SU-DHL-6 (cell line): ENCODE measurements at regions not wholly inside any gene's neighbourhood (a gene's known extent, or its start where the extent isn't known, plus 50 kb on each side); places are given as distances from the start of the nearest gene placed in this dataset.

Experiments
- H2AFZ ChIP-seq: fragments of 200-600 bp; sonication (generic); 2 replicates; pipeline ENCODE4 v1.6.1; 2014; ENCODE audit warnings: low read depth, mild to moderate bottlenecking, moderate library complexity, mixed read lengths, antibody characterized with exemption, low read length; ENCODE audit not compliant: severe bottlenecking
- H3F3A ChIP-seq: fragments of 200-600 bp; shearing (Covaris generic); 2 replicates; pipeline ENCODE4 v1.6.0; 2016; ENCODE audit warnings: antibody characterized with exemption, mild to moderate bottlenecking; ENCODE audit not compliant: insufficient read depth
- H3K27ac ChIP-seq: fragments of 200-600 bp; sonication (generic); 2 replicates; pipeline ENCODE4 v1.5.1; 2016; ENCODE audit warnings: low read depth, mild to moderate bottlenecking, low read length, moderate library complexity, mixed read lengths
- H3K27me3 ChIP-seq: fragments of 200-600 bp; sonication (generic), shearing (Covaris generic); 2 replicates; pipeline ENCODE4 v1.6.0; 2014; ENCODE audit warnings: mild to moderate bottlenecking, low read length
- H3K36me3 ChIP-seq: fragments of 200-600 bp; sonication (generic); 2 replicates; pipeline ENCODE4 v1.6.1; 2014; ENCODE audit warnings: mild to moderate bottlenecking, low read length, mixed read lengths
- H3K4me2 ChIP-seq: fragments of 300-600, 200-600 bp; shearing (Covaris generic), sonication (generic); 2 replicates; pipeline ENCODE4 v1.6.0; 2014; ENCODE audit warnings: low read length, low read depth, mild to moderate bottlenecking; ENCODE audit not compliant: poor library complexity, severe bottlenecking
- H3K4me3 ChIP-seq: fragments of 200-600 bp; sonication (generic); 2 replicates; pipeline ENCODE4 v1.5.1; 2014; ENCODE audit warnings: antibody characterized with exemption, low read length, mild to moderate bottlenecking, mixed read lengths; ENCODE audit not compliant: insufficient read depth, poor library complexity, severe bottlenecking
- H3K79me2 ChIP-seq: fragments of 200-600 bp; sonication (generic); 2 replicates; pipeline ENCODE4 v1.6.1; 2014; ENCODE audit warnings: mild to moderate bottlenecking, low read length, moderate library complexity; ENCODE audit not compliant: insufficient read depth
- H3K9ac ChIP-seq: fragments of 200-600 bp; sonication (generic); 2 replicates; pipeline ENCODE4 v1.7.0; 2014; ENCODE audit warnings: mild to moderate bottlenecking, low read length
- H3K9me2 ChIP-seq: fragments of 200-600 bp; sonication (generic); replicated peaks from 2 replicates; pipeline ENCODE4 v1.6.1; 2014; ENCODE audit warnings: low read length; ENCODE audit not compliant: insufficient read depth
- H3K9me3 ChIP-seq: fragments of 200-600 bp; sonication (generic); 2 replicates; pipeline ENCODE4 v1.6.1; 2014; ENCODE audit warnings: low read length, mixed read lengths; ENCODE audit not compliant: insufficient read depth
- H4K20me1 ChIP-seq: fragments of 200-600 bp; sonication (generic); 2 replicates; pipeline ENCODE4 v1.6.1; 2014; ENCODE audit warnings: low read depth, mild to moderate bottlenecking, antibody characterized with exemption, low read length, moderate library complexity, mixed read lengths
- CTCF ChIP-seq: fragments of 200-600 bp; sonication (generic); IDR thresholded peaks from one replicate; pipeline ENCODE4 v1.5.1; 2017; ENCODE audit warnings: antibody characterized with exemption, mild to moderate bottlenecking, low read length, moderate library complexity; ENCODE audit not compliant: insufficient read depth, poor library complexity, severe bottlenecking
- EZH2phosphoT487 ChIP-seq: fragments of 200-600 bp; sonication (generic), shearing (Covaris generic); conservative IDR thresholded peaks from 2 replicates; pipeline ENCODE4 v1.6.1; 2018; ENCODE audit warnings: mild to moderate bottlenecking, antibody characterized with exemption, low read length, moderate library complexity, mixed read lengths

- no peaks in the 10 kb centered on the region for H3K36me3 ChIP-seq
- H3K9me3 ChIP-seq: no peaks in the 10 kb centered on the region
Observed at GRCh38 chr16:26430618-26431017, 636.1 kb upstream of the C16orf82 start.

GRCh38 chr16:26433807-26434206 lies 632.9 kb upstream of the C16orf82 start:
- H2AFZ ChIP-seq: no peak overlapping the region

More at GRCh38 chr16:26430618-26431017, 636.1 kb upstream of the C16orf82 start:
- H3K9ac ChIP-seq: no peak overlapping the region
- no peaks in the 10 kb centered on the region for H3K9me2 ChIP-seq
- no peak for TF ChIP-seq EZH2phosphoT487
- no peak for TF ChIP-seq CTCF
- no peak overlapping the region for H3K4me2 ChIP-seq
- H3K79me2 ChIP-seq: no peaks in the 10 kb centered on the region
- no peaks in the 10 kb centered on the region for H3F3A ChIP-seq
- H3K27ac ChIP-seq: no peak overlapping the region
- H3K27me3 ChIP-seq: no peaks in the 10 kb centered on the region
- H4K20me1 ChIP-seq: no peaks in the 10 kb centered on the region
- H3K4me3 ChIP-seq: no peak overlapping the region
- H2AFZ ChIP-seq: no peak overlapping the region

GRCh38 chr16:26441178-26441577 lies 625.5 kb upstream of the C16orf82 start:
- TF ChIP-seq CTCF (no peak), EZH2phosphoT487 (no peak)
- Histone ChIP-seq H4K20me1 (no peaks in the 10 kb centered on the region), H3K4me2 (no peak overlapping the region), H3K9me3 (no peaks in the 10 kb centered on the region), H2AFZ (no peak overlapping the region), H3K9me2 (no peaks in the 10 kb centered on the region), H3K36me3 (no peaks in the 10 kb centered on the region), H3K27ac (no peak overlapping the region), H3K27me3 (no peaks in the 10 kb centered on the region), H3F3A (no peaks in the 10 kb centered on the region), H3K9ac (no peak overlapping the region), H3K79me2 (no peaks in the 10 kb centered on the region), H3K4me3 (no peak overlapping the region)

More at GRCh38 chr16:26433807-26434206, 632.9 kb upstream of the C16orf82 start:
- Histone ChIP-seq H3K9me3 (no peaks in the 10 kb centered on the region), H3K9ac (no peak overlapping the region), H3F3A (no peaks in the 10 kb centered on the region), H3K4me2 (no peak overlapping the region), H3K27me3 (no peaks in the 10 kb centered on the region), H4K20me1 (no peaks in the 10 kb centered on the region), H3K36me3 (no peaks in the 10 kb centered on the region), H3K4me3 (no peak overlapping the region), H3K27ac (no peak overlapping the region), H3K9me2 (no peaks in the 10 kb centered on the region), H3K79me2 (no peaks in the 10 kb centered on the region)
- no peak for TF ChIP-seq EZH2phosphoT487
- no peak for TF ChIP-seq CTCF

- Histone ChIP-seq H3K4me2 (no peak overlapping the region), H3K27ac (no peak overlapping the region), H3K79me2 (no peaks in the 10 kb centered on the region), H3K36me3 (no peaks in the 10 kb centered on the region), H2AFZ (no peak overlapping the region), H3K9me2 (no peaks in the 10 kb centered on the region), H3K9me3 (no peaks in the 10 kb centered on the region), H3F3A (no peaks in the 10 kb centered on the region), H3K4me3 (no peak overlapping the region), H3K27me3 (no peaks in the 10 kb centered on the region), H4K20me1 (no peaks in the 10 kb centered on the region), H3K9ac (no peak overlapping the region)
- no peak for TF ChIP-seq EZH2phosphoT487
- TF ChIP-seq CTCF: no peak
Observed at GRCh38 chr16:26442321-26442720, 624.4 kb upstream of the C16orf82 start.
